SW480 (cell line): ENCODE measurements at regions not wholly inside any gene's neighbourhood (a gene's known extent, or its start where the extent isn't known, plus 50 kb on each side); places are given as distances from the start of the nearest gene placed in this dataset.
"Not testable (repeated sequence)": the region's sequence is repeated elsewhere in the genome, so short reads cannot be mapped to it uniquely, and the experiment has no call there.

Experiments used
- DNase-seq: peaks from one replicate; pipeline ENCODE4 v3.0.0-alpha.2; 2016; ENCODE audit warnings: low spot score

- DNase-seq: not testable (repeated sequence)
Observed at GRCh38 chr5:21336478-21336877, 1348.5 kb upstream of the CDH18 start.

GRCh38 chr5:21315376-21315775 lies 1327.4 kb upstream of the CDH18 start:
- DNase-seq: not testable (repeated sequence)

GRCh38 chr5:21301205-21301604 lies 1313.2 kb upstream of the CDH18 start:
- not testable (repeated sequence) for DNase-seq

DNA sequence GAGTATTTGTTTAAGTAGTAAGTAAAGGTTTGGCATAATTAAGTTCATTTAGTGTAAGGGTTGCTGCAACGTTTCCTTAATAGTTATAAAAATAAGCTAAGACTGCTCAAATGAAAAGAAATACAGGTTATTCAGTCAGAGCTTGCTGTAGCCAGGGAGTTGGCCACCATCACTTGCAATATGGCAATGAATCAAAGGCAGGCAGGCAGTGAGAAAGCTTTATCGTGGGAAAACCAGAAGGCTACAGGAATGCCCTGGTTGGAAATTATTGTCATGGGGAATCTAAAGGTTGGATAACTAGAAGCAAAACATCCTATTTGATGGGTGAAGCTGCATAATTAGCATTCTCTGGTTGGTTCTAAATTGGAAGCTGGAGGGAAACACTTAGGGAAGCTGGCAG lies 1286.4 kb upstream of the CDH18 start:
- not testable (repeated sequence) for DNase-seq

- DNase-seq: no peak
Observed at GRCh38 chr5:21263361-21263760, 1275.4 kb upstream of the CDH18 start.

DNA sequence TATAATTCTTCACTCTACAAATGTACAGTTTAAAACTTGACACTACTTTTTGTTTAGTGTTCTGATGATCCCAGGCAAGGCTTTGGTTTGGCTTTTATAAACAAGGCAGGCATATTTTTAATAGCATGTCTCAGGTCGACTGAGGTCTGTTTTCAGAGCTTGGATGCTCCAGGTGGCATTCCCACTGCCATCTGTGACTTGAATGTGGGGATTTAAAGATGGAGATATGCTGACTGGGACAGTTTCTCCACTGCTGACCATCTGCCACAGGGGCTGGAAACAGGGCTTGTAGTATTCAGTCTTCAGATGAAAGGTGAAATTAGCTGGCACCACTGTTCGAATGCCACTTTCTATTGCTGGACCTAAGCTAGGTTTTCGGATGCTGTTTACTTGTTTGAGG lies 1266.2 kb upstream of the CDH18 start:
- DNase-seq: no peak

- no peak for DNase-seq
Observed at GRCh38 chr5:21244982-21245381, 1257.0 kb upstream of the CDH18 start.

DNA sequence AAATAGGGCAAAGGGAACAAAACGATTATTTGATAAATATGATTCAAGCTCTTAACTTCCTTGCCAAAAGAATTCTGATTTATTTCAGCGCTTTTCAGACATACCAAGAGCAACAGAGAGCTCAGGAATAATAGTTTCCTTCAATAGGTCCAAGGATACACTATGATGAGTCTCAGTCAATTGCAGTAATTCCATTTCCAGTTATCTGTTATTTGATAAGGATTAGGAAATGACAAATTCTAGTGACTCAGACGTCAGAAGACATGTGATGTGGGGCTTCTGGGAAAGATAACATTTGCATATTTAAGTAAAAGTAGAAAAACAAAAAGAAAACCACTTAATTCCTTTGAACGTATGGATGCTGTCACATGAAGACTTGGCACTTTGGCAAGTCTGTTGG lies 1250.8 kb upstream of the CDH18 start:
- DNase-seq: no peak

DNA sequence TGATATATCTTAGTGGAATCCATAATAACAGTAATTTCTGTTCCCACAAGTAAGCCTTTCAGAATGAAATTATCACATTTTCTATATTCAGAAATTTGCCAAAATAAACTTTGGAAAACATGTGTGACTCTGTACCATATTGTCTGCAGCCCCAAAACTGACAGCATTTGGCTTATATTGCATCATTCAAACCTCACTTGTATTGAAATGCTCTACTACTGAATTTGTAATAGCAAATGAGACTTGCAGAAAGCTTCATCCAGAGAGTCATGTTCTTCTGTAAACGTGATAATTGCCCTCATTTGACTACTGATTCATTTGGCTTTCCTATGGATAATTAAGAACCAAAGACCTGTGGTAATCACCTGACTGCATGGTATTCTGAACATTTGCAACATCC lies 1249.5 kb upstream of the CDH18 start:
- DNase-seq: no peak

DNA sequence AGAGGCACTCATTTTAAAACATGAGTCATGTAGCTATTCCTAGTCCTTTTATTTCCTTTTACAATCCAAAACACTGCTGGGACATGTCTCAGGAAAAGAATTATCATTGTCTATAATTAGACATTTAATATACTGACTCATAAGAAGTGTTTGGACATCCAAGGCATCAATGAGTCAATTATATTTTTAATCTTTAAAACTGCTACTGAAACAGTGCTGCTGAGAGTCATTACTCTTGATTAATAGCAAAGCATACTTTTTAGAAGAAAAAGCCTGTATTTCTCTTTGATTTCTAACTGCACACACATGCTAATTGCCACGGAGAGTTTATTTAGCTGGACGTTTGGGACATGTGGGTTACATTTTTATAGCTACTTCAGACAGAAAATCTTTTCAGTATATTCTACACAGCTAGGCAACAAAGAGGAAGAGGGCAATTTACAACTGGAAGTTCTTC lies 1249.0 kb upstream of the CDH18 start:
- no peak for DNase-seq

GRCh38 chr5:21236104-21236503 lies 1248.1 kb upstream of the CDH18 start:
- no peak for DNase-seq

DNA sequence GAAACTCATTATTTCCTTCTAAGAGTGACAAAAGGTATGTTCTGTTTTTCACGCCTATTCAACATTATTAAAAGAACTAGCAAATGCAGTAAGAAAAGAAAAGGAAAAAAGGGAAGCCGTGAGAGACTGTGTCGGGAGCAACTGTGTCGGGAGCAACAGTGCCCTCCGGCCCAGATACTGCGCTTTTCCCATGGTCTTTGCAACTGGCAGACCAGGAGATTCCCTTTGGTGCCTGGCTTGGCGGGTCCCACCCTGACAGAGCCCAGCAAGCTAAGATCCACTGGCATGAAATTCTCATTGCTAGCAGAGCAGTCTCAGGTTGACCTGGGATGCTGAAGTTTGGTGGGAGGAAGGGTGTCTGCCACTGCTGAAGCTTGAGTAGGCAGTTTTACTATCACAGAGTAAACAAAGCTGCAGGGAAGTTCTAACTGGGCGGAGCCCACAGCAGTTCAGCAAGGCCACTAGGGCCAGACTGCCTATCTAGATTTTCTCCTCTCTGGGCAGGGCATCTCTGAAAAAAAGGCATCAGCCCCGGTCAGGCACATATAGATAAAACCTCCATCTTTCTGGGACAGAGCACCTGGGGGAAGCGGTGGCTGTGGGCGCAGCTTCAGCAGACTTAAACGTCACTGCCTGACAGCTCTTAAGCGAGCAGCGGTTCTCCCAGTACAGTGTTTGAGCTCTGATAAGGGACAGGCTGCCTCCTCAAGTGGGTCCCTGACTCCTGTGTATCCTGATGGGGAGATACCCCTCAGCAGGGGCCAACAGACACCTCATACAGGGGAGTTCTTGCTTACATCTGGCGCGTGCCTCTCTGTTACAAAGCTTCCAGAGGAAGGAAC lies 1237.4 kb upstream of the CDH18 start:
- DNase-seq: no peak

- no peak for DNase-seq
Observed at GRCh38 chr5:21221616-21222015, 1233.6 kb upstream of the CDH18 start.

DNA sequence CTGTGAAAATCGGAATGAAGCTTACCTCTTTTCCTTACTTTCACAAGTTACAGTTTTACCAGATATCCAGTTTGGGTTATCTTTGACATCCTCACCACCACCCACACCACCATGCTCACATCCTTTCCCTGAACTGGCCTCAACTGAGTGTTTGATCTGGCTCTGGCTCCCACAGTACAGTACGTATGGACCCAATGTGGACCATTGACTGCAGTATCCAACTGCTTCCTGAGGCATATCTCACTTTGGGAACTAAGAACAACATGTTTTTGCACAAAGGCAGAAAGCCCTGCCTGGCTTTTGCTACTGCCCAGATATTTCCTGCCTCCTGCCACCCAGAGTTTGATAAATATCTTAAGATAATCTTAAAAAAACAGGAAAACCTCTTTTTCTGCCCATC lies 1232.0 kb upstream of the CDH18 start:
- DNase-seq: no peak

GRCh38 chr5:21219251-21219650 lies 1231.3 kb upstream of the CDH18 start:
- no peak for DNase-seq

DNA sequence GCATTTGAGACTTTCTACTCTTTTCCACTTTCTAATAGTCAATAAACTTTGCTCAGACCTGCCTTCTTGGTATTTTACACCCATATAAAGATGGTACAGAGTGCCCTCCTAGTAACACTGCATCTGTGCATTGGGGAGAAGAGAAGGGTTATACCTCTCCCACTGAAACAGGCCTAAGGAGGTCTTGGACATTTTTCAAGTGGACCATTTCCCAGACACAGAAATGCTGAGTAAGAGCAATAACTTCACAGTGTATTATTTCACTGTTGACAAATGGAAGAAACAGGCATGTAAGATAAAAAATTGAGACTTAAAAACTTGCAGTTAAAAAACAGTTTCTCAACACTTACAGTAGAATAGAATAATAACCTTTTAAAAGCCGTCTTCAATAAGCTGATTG lies 1224.0 kb upstream of the CDH18 start:
- DNase-seq: no peak

DNA sequence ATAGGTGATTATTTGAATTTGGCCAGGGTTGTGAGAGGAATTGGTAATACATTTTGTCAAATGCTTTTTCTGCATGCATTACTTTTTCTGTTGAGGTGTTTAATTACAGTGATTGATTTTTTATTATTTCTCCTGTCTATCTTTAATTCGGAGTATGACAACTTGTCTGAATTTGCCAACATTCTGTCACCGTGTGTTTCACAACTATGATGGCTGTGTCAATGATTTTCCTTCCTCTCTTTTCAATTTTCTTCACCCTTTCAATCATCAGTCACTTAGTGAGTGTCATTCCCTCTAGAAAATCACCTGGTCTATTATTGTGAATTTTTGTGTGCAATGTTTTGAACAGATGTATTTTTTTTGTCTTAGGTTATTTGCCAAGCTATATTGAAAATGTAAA lies 1221.4 kb upstream of the CDH18 start:
- DNase-seq: no peak

DNA sequence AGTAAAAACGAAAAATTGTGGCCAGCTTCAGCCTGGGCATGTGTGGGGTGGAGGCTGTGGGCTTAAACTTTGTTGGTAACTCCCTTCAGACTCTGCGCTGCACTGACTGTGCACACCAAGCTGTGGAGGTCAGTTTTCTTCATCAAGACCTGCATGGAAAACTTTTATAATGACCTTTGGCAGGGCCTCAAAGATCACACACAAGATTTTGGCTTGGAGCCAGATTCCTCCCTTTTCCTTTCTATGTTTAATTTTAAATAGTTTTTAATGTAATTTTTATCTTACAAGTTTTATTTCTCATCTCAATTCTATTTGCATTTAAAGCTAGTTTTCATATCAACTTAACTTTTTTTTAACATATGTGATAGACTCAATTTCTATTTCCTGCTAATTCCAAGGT lies 1211.1 kb upstream of the CDH18 start:
- DNase-seq: no peak

- DNase-seq: no peak
Observed at GRCh38 chr5:21195145-21195544, 1207.1 kb upstream of the CDH18 start.

GRCh38 chr5:21185536-21185935 lies 1197.5 kb upstream of the CDH18 start:
- DNase-seq: no peak

DNA sequence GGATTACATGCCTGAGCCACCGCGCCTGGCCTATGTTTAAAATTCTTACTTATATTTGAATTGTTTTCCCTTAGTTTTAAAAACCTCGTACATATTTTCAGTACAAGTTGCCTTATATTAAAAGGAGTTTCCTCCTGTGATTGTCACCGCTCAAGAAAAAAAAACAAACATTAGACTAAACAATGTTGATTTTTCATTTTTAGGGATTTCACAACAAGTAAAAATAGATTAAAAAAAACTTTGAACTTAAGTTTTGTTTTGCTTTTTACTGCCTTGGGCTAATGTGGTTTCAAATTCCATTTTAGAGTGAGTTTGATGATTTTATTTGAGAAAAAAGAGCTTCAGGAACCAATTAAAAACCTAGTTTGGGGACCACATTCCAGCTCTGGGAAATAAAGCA lies 1196.6 kb upstream of the CDH18 start:
- DNase-seq: no peak

DNA sequence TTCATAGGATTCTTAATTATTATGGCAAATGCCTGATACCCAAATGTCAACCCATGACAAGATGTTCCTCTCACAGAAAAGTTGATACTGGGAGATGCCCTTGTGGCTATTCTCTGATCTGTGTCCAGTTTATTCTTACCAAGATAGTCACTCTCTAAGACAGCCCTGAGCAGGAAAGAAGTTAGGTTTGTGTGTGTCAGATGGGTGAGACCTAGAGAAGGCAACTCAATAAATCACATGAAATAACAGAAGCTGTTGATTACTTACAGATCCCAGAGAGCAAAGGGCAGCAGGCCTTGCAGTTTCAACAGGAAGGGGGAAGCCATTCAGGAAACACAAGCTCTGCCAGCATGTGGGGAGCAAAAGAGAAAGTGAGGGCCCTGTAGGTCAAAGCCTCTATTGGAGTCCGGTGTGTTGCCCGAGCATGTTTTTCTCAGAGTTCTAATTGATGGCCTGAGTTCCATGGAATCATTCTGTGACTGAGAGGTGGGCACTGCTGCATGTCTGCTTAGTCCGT lies 1193.7 kb upstream of the CDH18 start:
- DNase-seq: no peak

- DNase-seq: no peak
Observed at GRCh38 chr5:21173526-21173925, 1185.5 kb upstream of the CDH18 start.

- no peak for DNase-seq
Observed at GRCh38 chr5:21173036-21173435, 1185.0 kb upstream of the CDH18 start.
